CD4-positive, alpha-beta T cell (primary cell): ENCODE measurements at regions not wholly inside any gene's neighbourhood (a gene's known extent, or its start where the extent isn't known, plus 50 kb on each side); places are given as distances from the start of the nearest gene placed in this dataset.

ENCODE experiments used
- ATAC-seq: fragments of 200-7000 bp; cut with Tn5 transposase; one replicate; pipeline ENCODE4 v1.10.0; 2022; ENCODE audit warnings: mild to moderate bottlenecking; ENCODE audit not compliant: poor library complexity
- CTCF ChIA-PET: fragments of 350-600 bp; sonication (Branson Sonifier 250); formaldehyde crosslinking; loops from one replicate; lab custom pipeline; 2021; ENCODE audit warnings: antibody characterized with exemption, inconsistent platforms; lab: Charles Lee
- POLR2A ChIA-PET: fragments of 350-600 bp; sonication (Branson Sonifier 250); formaldehyde crosslinking; loops from one replicate; lab custom pipeline; 2021; ENCODE audit warnings: antibody characterized with exemption, inconsistent platforms; lab: Charles Lee
- DNase-seq, 14 experiments: peaks; one replicate each; pipeline ENCODE4 v3.0.0-alpha.2; 2013 to 2020; ENCODE audit warnings: mixed read lengths in 2 of 14
- H3K27ac ChIP-seq, 2 donors: one replicate each; pipeline versions ENCODE4 v1.5.1 to v1.7.0; 2013; ENCODE audit warnings: low read length in 2 of 2, low read depth in 1 of 2, mild to moderate bottlenecking in 1 of 2
- H3K27me3 ChIP-seq, 2 experiments: 1 replicate in 1 of 2; 2 replicates in 1 of 2; pipeline versions ENCODE4 v1.6.1 to v1.7.0; 2013; ENCODE audit warnings: low read length in 2 of 2, control low read depth in 1 of 2, mild to moderate bottlenecking in 1 of 2, moderate library complexity in 1 of 2; ENCODE audit not compliant: insufficient read depth in 2 of 2, control insufficient read depth in 1 of 2
- H3K36me3 ChIP-seq: one replicate; pipeline ENCODE4 v1.6.1; 2013; ENCODE audit warnings: low read length, control low read depth; ENCODE audit not compliant: insufficient read depth
- H3K4me1 ChIP-seq: one replicate; pipeline ENCODE4 v1.6.1; 2013; ENCODE audit warnings: low read length, control low read depth; ENCODE audit not compliant: insufficient read depth
- H3K4me3 ChIP-seq: one replicate; pipeline ENCODE4 v1.5.1; 2013; ENCODE audit warnings: mild to moderate bottlenecking, low read length, moderate library complexity
- H3K9me3 ChIP-seq, 2 experiments: 1 replicate in 1 of 2; 2 replicates in 1 of 2; pipeline versions ENCODE4 v1.6.1 to v1.7.0; 2013; ENCODE audit warnings: low read length in 2 of 2, mild to moderate bottlenecking in 2 of 2, control low read depth in 1 of 2, moderate library complexity in 1 of 2; ENCODE audit not compliant: control insufficient read depth in 1 of 2, insufficient read depth in 1 of 2
- H3K27ac Mint-ChIP-seq: one replicate; pipeline ENCODE4 v1.8.0; 2020; ENCODE audit warnings: mixed read lengths
- H3K27me3 Mint-ChIP-seq: one replicate; pipeline ENCODE4 v1.8.0; 2021; ENCODE audit warnings: mixed read lengths
- H3K36me3 Mint-ChIP-seq: one replicate; pipeline ENCODE4 v1.8.0; 2021; ENCODE audit warnings: low read depth, mixed read lengths
- H3K4me1 Mint-ChIP-seq: one replicate; pipeline ENCODE4 v1.8.0; 2021; ENCODE audit warnings: low read depth, mixed read lengths
- H3K4me3 Mint-ChIP-seq: one replicate; pipeline ENCODE4 v1.8.0; 2020; ENCODE audit warnings: mild to moderate bottlenecking, mixed read lengths
- H3K9me3 Mint-ChIP-seq: one replicate; pipeline ENCODE4 v1.8.0; 2020; ENCODE audit warnings: mixed read lengths
- intact Hi-C, 2 experiments: fragments of 100-400 bp; cut with DNase I in 1 of 2; cut with micrococcal nuclease in 1 of 2; formaldehyde crosslinking; loops; one replicate each; pipeline versions ENCODE4 v1.15.1 to v1.9.0; 2023 to 2025; cut with DNase I, micrococcal nuclease
- TF ChIP-seq, protein P1 (sequence below): fragments of 200-600 bp; IDR thresholded peaks from one replicate; pipeline ENCODE4 v1.8.0; 2022; ENCODE audit warnings: antibody characterized with exemption, mild to moderate bottlenecking

DNA sequence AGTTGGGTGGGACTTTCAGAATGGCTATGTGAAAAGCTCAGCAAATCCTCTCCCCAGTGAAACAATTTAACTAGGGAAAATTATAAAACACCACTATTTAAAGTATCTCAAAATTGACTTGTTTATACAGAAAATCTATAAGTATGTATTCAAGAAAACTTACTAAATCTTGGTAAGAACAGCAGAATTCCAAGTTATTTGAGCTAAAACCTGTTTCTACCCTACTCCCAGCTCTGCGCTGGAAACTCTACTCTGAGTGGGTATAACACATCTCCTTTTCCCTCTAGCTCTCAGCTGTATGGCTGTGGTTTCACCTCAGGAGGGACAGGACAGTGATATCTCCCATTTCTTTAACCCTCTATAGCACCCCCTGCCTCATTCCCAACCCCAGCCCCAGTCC lies 295.2 kb upstream of the POGK start:
- CTCF ChIA-PET = no interaction called here
- Histone ChIP-seq H3K36me3 (no peaks in the 10 kb centered on the region), H3K4me1 (no peaks in the 10 kb centered on the region), H3K9me3 (peaks cover 0 to 3% of the 10 kb centered on the region in 2 experiments), H3K27me3 (peaks cover 0 to 5% of the 10 kb centered on the region in 2 experiments), H3K4me3 (no peak overlapping the region), H3K27ac (no peak overlapping the region)
- H3K4me1 Mint-ChIP-seq = no peaks in the 10 kb centered on the region
- POLR2A ChIA-PET = no interaction called here
- H3K9me3 Mint-ChIP-seq = no peaks in the 10 kb centered on the region
- intact Hi-C loops = loop anchor here in 1 of 2 experiments (10.0 kb wide), 1 partner anchor 61 kb away; no protein-coding TSS in a partner anchor
- ATAC-seq (no peak), DNase-seq (no peak)
- no peak overlapping the region for H3K27ac Mint-ChIP-seq
- TF ChIP-seq, protein P1, sequence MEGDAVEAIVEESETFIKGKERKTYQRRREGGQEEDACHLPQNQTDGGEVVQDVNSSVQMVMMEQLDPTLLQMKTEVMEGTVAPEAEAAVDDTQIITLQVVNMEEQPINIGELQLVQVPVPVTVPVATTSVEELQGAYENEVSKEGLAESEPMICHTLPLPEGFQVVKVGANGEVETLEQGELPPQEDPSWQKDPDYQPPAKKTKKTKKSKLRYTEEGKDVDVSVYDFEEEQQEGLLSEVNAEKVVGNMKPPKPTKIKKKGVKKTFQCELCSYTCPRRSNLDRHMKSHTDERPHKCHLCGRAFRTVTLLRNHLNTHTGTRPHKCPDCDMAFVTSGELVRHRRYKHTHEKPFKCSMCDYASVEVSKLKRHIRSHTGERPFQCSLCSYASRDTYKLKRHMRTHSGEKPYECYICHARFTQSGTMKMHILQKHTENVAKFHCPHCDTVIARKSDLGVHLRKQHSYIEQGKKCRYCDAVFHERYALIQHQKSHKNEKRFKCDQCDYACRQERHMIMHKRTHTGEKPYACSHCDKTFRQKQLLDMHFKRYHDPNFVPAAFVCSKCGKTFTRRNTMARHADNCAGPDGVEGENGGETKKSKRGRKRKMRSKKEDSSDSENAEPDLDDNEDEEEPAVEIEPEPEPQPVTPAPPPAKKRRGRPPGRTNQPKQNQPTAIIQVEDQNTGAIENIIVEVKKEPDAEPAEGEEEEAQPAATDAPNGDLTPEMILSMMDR = no peak
- no peaks in the 10 kb centered on the region for H3K36me3 Mint-ChIP-seq
- peaks cover 5% of the 10 kb centered on the region for H3K27me3 Mint-ChIP-seq
- H3K4me3 Mint-ChIP-seq = no peak overlapping the region

DNA sequence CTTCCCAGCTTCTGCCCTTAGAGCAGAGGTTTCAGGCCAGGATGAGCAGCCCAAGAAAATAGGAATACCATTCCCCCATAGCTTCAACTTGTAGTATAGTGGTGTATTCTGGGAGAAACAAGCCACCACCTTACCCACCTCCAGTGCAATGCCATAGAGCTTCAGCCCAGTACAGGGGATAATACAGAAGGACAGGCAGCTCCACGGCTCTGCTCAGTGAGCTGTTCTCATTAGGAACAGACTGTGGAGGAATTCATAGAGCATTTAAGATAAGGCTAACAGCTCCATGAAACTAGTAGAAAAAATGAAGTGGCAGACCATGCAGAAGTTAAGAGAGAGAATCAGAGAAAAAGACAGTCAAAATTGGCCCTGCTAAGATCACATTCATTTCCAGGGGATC lies 294.7 kb upstream of the POGK start:
- Histone ChIP-seq H3K9me3 (peaks cover 0 to 4% of the 10 kb centered on the region in 2 experiments), H3K36me3 (no peaks in the 10 kb centered on the region), H3K4me3 (no peak overlapping the region), H3K27me3 (peaks cover 0 to 5% of the 10 kb centered on the region in 2 experiments), H3K4me1 (no peaks in the 10 kb centered on the region), H3K27ac (no peak overlapping the region)
- Mint-ChIP-seq H3K4me3 (no peak overlapping the region), H3K36me3 (no peaks in the 10 kb centered on the region), H3K27ac (no peak overlapping the region), H3K9me3 (peaks cover under 1% of the 10 kb centered on the region), H3K27me3 (peaks cover 5% of the 10 kb centered on the region), H3K4me1 (no peaks in the 10 kb centered on the region)
- ATAC-seq (no peak), DNase-seq (no peak)
- CTCF ChIA-PET = no interaction called here
- intact Hi-C loops = loop anchor here in 1 of 2 experiments (10.0 kb wide), 1 partner anchor 60 kb away; no protein-coding TSS in a partner anchor
- POLR2A ChIA-PET = no interaction called here
- TF ChIP-seq, protein P1 = no peak

DNA sequence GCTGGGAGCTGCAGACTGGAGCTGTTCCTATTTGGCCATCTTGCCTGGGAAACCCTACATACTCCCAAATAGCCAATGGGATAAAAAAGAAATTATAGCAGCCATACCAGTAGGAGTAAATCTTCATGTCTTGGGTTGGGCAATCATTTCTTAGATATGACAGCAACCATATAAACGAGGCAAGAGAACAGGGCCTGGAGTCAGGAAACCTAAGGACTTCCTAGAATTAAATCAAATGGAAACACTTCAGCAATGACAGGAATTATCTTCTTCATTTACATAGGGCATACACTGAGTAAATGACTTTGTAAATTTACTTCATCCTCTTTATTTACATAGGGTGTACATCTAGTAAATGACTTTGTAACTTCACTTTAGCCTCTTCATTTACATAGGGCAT lies 286.6 kb upstream of the POGK start:
- H3K9me3 ChIP-seq = peaks cover 0 to 16% of the 10 kb centered on the region in 2 experiments
- no peak for DNase-seq
- POLR2A ChIA-PET = no interaction called here

More for the DNA sequence above, 286.6 kb upstream of the POGK start:
- peaks cover 6 to 9% of the 10 kb centered on the region in 2 experiments for H3K27me3 ChIP-seq
- Mint-ChIP-seq H3K9me3 (peaks cover 3% of the 10 kb centered on the region), H3K4me3 (no peak overlapping the region), H3K27ac (no peak overlapping the region), H3K4me1 (no peaks in the 10 kb centered on the region), H3K27me3 (peaks cover 15% of the 10 kb centered on the region), H3K36me3 (no peaks in the 10 kb centered on the region)
- H3K36me3 ChIP-seq = no peaks in the 10 kb centered on the region
- H3K27ac ChIP-seq = no peak overlapping the region
- ATAC-seq = no peak
- CTCF ChIA-PET = no interaction called here
- TF ChIP-seq, protein P1 = no peak
- H3K4me1 ChIP-seq = no peaks in the 10 kb centered on the region
- no peak overlapping the region for H3K4me3 ChIP-seq
- intact Hi-C loops = no loop called here
